Calu3 (cell line): ENCODE measurements at regions not wholly inside any gene's neighbourhood (a gene's known extent, or its start where the extent isn't known, plus 50 kb on each side); places are given as distances from the start of the nearest gene placed in this dataset.

Experiments
- BruUV-seq: library from RNA; stranded (reverse); fragments of 400-500 nt; replicated peaks from 2 replicates; lab custom pipeline; 2021; lab: Mats Ljungman, UMichigan
- CTCF ChIA-PET: fragments of 300-600 bp; sonication (Branson Sonifier 250); formaldehyde crosslinking; loops from one replicate; lab custom pipeline; 2022; ENCODE audit warnings: antibody characterized with exemption; lab: Charles Lee
- DNase-seq: peaks from one replicate; pipeline ENCODE4 v3.0.0; 2022
- H3K27ac Mint-ChIP-seq: one replicate; pipeline ENCODE4 v1.8.0; 2022; ENCODE audit warnings: mixed read lengths; ENCODE audit not compliant: unreplicated experiment
- H3K27me3 Mint-ChIP-seq: one replicate; pipeline ENCODE4 v1.8.0; 2022; ENCODE audit warnings: mixed read lengths; ENCODE audit not compliant: unreplicated experiment
- H3K36me3 Mint-ChIP-seq: one replicate; pipeline ENCODE4 v1.8.0; 2022; ENCODE audit warnings: mild to moderate bottlenecking, moderate library complexity, mixed read lengths; ENCODE audit not compliant: insufficient read depth, unreplicated experiment
- H3K4me1 Mint-ChIP-seq: one replicate; pipeline ENCODE4 v1.8.0; 2022; ENCODE audit warnings: mild to moderate bottlenecking, low read depth, mixed read lengths; ENCODE audit not compliant: unreplicated experiment
- H3K4me3 Mint-ChIP-seq: one replicate; pipeline ENCODE4 v1.8.0; 2022; ENCODE audit warnings: mild to moderate bottlenecking, low read depth, moderate library complexity, mixed read lengths; ENCODE audit not compliant: unreplicated experiment
- H3K9me3 Mint-ChIP-seq: one replicate; pipeline ENCODE4 v1.8.0; 2022; ENCODE audit warnings: low read depth, mixed read lengths; ENCODE audit not compliant: unreplicated experiment
- intact Hi-C: fragments of 100-400 bp; cut with micrococcal nuclease; formaldehyde crosslinking; loops from one replicate; pipeline ENCODE4 v1.10.0; 2022; ENCODE audit not compliant: unreplicated experiment
- TF ChIP-seq, protein P1 (sequence below): fragments of 200-600 bp; IDR thresholded peaks from one replicate; pipeline ENCODE4 v1.8.0; 2022; ENCODE audit warnings: antibody characterized with exemption; ENCODE audit not compliant: unreplicated experiment

DNA sequence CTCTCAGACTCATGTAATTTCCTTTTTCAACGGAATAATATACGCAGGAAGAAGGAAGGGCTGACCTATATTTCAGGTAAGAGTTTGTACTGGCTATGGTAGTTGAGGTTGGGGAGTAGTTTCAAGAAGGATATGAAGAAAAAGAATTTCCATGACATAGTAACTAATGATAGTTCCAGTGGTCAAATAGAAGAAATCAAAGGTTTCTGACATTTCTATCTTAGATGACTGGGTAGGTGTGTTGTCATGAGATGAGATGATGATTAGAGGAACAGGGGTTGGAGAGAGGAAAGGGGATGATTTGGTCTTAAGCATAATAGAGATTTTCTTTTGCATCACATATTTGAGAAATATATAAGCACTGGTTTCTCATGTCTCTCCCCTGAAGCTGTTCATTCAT is 166.0 kb downstream of the SPATA31D1 start:
- intact Hi-C loops = no loop called here
- no peaks in the 10 kb centered on the region for H3K36me3 Mint-ChIP-seq
- CTCF ChIA-PET = no interaction called here
- BruUV-seq = no TSS peak
- no peak overlapping the region for H3K27ac Mint-ChIP-seq
- no peaks in the 10 kb centered on the region for H3K9me3 Mint-ChIP-seq
- no peaks in the 10 kb centered on the region for H3K4me1 Mint-ChIP-seq
- H3K27me3 Mint-ChIP-seq = no peaks in the 10 kb centered on the region
- no peak for DNase-seq
- TF ChIP-seq, protein P1, sequence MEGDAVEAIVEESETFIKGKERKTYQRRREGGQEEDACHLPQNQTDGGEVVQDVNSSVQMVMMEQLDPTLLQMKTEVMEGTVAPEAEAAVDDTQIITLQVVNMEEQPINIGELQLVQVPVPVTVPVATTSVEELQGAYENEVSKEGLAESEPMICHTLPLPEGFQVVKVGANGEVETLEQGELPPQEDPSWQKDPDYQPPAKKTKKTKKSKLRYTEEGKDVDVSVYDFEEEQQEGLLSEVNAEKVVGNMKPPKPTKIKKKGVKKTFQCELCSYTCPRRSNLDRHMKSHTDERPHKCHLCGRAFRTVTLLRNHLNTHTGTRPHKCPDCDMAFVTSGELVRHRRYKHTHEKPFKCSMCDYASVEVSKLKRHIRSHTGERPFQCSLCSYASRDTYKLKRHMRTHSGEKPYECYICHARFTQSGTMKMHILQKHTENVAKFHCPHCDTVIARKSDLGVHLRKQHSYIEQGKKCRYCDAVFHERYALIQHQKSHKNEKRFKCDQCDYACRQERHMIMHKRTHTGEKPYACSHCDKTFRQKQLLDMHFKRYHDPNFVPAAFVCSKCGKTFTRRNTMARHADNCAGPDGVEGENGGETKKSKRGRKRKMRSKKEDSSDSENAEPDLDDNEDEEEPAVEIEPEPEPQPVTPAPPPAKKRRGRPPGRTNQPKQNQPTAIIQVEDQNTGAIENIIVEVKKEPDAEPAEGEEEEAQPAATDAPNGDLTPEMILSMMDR = no peak
- no peak overlapping the region for H3K4me3 Mint-ChIP-seq

DNA sequence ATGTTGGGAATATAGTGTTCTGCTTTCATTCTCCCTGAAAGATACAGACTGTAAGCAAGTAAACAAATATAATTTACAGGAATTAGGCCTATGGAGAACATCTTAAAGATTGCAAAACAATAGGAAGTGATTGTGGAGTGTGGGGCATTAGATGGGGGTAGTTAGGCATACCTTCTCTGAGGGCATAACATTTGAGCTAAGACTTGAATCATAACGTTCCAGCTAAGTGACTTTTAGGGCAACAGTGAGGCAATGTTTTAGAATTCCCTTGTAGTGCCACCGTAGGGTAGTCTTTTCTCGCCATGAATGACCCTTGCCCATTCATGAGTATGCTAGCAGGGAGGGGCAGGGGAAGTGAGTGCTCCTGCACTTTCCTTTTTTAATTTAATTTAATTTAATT is 173.3 kb downstream of the SPATA31D1 start:
- no peak overlapping the region for H3K27ac Mint-ChIP-seq
- H3K4me3 Mint-ChIP-seq = no peak overlapping the region
- intact Hi-C loops = no loop called here
- CTCF ChIA-PET = no interaction called here
- BruUV-seq = no TSS peak
- no peaks in the 10 kb centered on the region for H3K4me1 Mint-ChIP-seq
- TF ChIP-seq, protein P1 = no peak
- H3K36me3 Mint-ChIP-seq = no peaks in the 10 kb centered on the region
- DNase-seq = no peak
- no peaks in the 10 kb centered on the region for H3K27me3 Mint-ChIP-seq
- no peaks in the 10 kb centered on the region for H3K9me3 Mint-ChIP-seq

DNA sequence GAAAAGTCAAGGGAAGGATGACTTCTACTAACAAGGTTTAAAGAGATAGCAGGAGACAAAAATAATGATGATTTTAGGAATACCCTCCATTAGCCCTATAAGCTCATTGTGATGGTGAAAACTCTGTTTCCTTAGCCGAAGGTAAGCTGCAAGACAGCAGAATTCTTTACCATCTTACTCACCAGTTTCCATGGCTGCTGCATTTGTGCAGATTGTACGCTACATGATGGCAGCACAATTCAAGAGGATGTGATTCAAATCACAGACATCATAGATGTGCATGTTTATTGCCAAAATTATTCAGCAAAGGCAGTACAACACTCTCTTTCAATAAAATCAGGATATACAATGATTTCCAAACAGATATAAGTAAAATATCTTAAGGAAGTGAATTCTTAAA is 175.6 kb downstream of the SPATA31D1 start:
- intact Hi-C loops = no loop called here
- no TSS peak for BruUV-seq
- Mint-ChIP-seq H3K9me3 (no peaks in the 10 kb centered on the region), H3K27me3 (no peaks in the 10 kb centered on the region), H3K36me3 (no peaks in the 10 kb centered on the region), H3K4me1 (peaks cover 8% of the 10 kb centered on the region), H3K4me3 (no peak overlapping the region), H3K27ac (no peak overlapping the region)
- TF ChIP-seq, protein P1 = no peak
- CTCF ChIA-PET = no interaction called here
- DNase-seq = no peak

DNA sequence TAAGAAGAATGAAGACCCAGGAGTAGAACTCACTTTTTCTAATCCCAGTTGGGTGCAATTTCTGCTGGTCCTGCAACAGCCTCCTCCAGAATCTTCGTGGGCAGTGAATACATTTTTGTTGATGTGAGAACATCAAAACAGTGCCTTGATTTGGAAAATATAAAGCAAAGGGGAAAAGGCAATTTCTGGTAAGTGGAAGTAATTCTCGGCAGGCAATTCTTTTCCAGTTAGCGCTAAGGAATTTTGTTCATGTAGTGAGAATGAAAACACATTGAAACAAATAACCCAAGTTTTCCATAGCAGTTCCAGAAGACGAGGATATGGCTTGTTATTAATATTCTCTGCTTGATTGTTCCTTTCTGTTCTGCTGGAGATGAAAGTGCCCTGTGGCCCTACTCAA is 178.7 kb downstream of the SPATA31D1 start:
- H3K4me1 Mint-ChIP-seq = peaks cover 8% of the 10 kb centered on the region
- TF ChIP-seq, protein P1 = no peak
- no peak overlapping the region for H3K4me3 Mint-ChIP-seq
- BruUV-seq = no TSS peak
- CTCF ChIA-PET = no interaction called here
- DNase-seq = no peak
- no peaks in the 10 kb centered on the region for H3K36me3 Mint-ChIP-seq
- intact Hi-C loops = no loop called here
- no peaks in the 10 kb centered on the region for H3K27me3 Mint-ChIP-seq
- H3K9me3 Mint-ChIP-seq = no peaks in the 10 kb centered on the region
- H3K27ac Mint-ChIP-seq = no peak overlapping the region
